IMR-90 (cell line): ENCODE measurements at regions not wholly inside any gene's neighbourhood (a gene's known extent, or its start where the extent isn't known, plus 50 kb on each side); places are given as distances from the start of the nearest gene placed in this dataset.

Experiments
- ATAC-seq: fragments of 200-7000 bp; cut with Tn5 transposase; 2 replicates; pipeline ENCODE4 v1.9.1; 2020; ENCODE audit warnings: low read depth, mild to moderate bottlenecking, moderate library complexity
- BruUV-seq: library from RNA; stranded (reverse); fragments of 400-500 nt; replicated peaks from 2 replicates; lab custom pipeline; 2021; lab: Mats Ljungman, UMichigan
- CTCF ChIA-PET: fragments of 300-600 bp; formaldehyde crosslinking; extraction: SDS; loops from one replicate; lab custom pipeline; 2021; ENCODE audit warnings: antibody characterized with exemption; lab: Yijun Ruan, JAX
- POLR2A ChIA-PET: fragments of 300-600 bp; sonication (Branson Sonifier 250); formaldehyde crosslinking; loops from one replicate; lab custom pipeline; 2022; ENCODE audit warnings: antibody characterized with exemption; ENCODE audit not compliant: unreplicated experiment; lab: Charles Lee
- DNase-seq: peaks from one replicate; pipeline ENCODE4 v3.0.0; 2013
- H2AFZ ChIP-seq: replicated peaks from 2 replicates; pipeline ENCODE3; 2013; ENCODE audit warnings: low read length, mild to moderate bottlenecking; ENCODE audit not compliant: poor library complexity
- H2AK5ac ChIP-seq: 2 replicates; pipeline ENCODE4 v1.6.1; 2013; ENCODE audit warnings: low read depth, low read length, inconsistent platforms
- H2AK9ac ChIP-seq: replicated peaks from 2 replicates; pipeline ENCODE3; 2013; ENCODE audit warnings: mild to moderate bottlenecking, low read depth, low read length, moderate library complexity; ENCODE audit not compliant: poor library complexity
- H2BK120ac ChIP-seq: 2 replicates; pipeline ENCODE4 v1.6.1; 2013; ENCODE audit warnings: low read depth, low read length, inconsistent platforms
- H2BK15ac ChIP-seq: 3 replicates; pipeline ENCODE4 v1.6.1; 2013; ENCODE audit warnings: low read depth, low read length, inconsistent platforms
- H2BK20ac ChIP-seq: 2 replicates; pipeline ENCODE4 v1.6.1; 2013; ENCODE audit warnings: low read depth, mild to moderate bottlenecking, inconsistent platforms, low read length, moderate library complexity
- H2BK5ac ChIP-seq: 2 replicates; pipeline ENCODE4 v1.6.1; 2013; ENCODE audit warnings: mild to moderate bottlenecking, low read depth, low read length, inconsistent platforms; ENCODE audit not compliant: poor library complexity, severe bottlenecking
- H3K14ac ChIP-seq: replicated peaks from 2 replicates; pipeline ENCODE4 v1.6.1; 2013; ENCODE audit warnings: low read depth, low read length, inconsistent platforms
- H3K18ac ChIP-seq: 2 replicates; pipeline ENCODE4 v1.6.1; 2013; ENCODE audit warnings: low read depth, low read length, control low read depth
- H3K23ac ChIP-seq: 2 replicates; pipeline ENCODE4 v1.6.1; 2013; ENCODE audit warnings: low read depth, low read length, inconsistent platforms
- H3K27ac ChIP-seq: 2 replicates; pipeline ENCODE4 v1.5.1; 2013; ENCODE audit warnings: mild to moderate bottlenecking, control low read depth, low read length; ENCODE audit not compliant: insufficient read depth
- H3K27me3 ChIP-seq: 2 replicates; pipeline ENCODE4 v1.6.1; 2013; ENCODE audit warnings: low read length; ENCODE audit not compliant: control insufficient read depth, insufficient read depth
- H3K36me3 ChIP-seq: 2 replicates; pipeline ENCODE4 v1.6.1; 2013; ENCODE audit warnings: low read length, mixed read lengths; ENCODE audit not compliant: control insufficient read depth, insufficient read depth
- H3K4ac ChIP-seq: 2 replicates; pipeline ENCODE4 v1.6.1; 2013; ENCODE audit warnings: low read depth, low read length, inconsistent platforms
- H3K4me1 ChIP-seq: 2 replicates; pipeline ENCODE4 v1.6.1; 2013; ENCODE audit warnings: low read length, mixed read lengths; ENCODE audit not compliant: control insufficient read depth, insufficient read depth
- H3K4me2 ChIP-seq: 2 replicates; pipeline ENCODE4 v1.6.1; 2013; ENCODE audit warnings: low read depth, mild to moderate bottlenecking, control low read depth, low read length, moderate library complexity
- H3K4me3 ChIP-seq: 2 replicates; pipeline ENCODE4 v1.5.1; 2013; ENCODE audit warnings: low read depth, mild to moderate bottlenecking, control low read depth, low read length, moderate library complexity; ENCODE audit not compliant: insufficient read depth
- H3K56ac ChIP-seq: 2 replicates; pipeline ENCODE4 v1.6.1; 2013; ENCODE audit warnings: low read length, inconsistent platforms; ENCODE audit not compliant: insufficient read depth; ENCODE audit errors: extremely low read depth
- H3K79me1 ChIP-seq, 2 experiments: 2 replicates each; pipeline ENCODE4 v1.6.1; 2013; ENCODE audit warnings: low read length in 2 of 2, inconsistent platforms in 1 of 2, low read depth in 1 of 2
- H3K9ac ChIP-seq: 2 replicates; pipeline ENCODE4 v1.6.1; 2013; ENCODE audit warnings: low read depth, low read length, control low read depth
- H3K9me1 ChIP-seq: 2 replicates; pipeline ENCODE4 v1.6.1; 2013; ENCODE audit warnings: low read length, inconsistent platforms; ENCODE audit not compliant: insufficient read depth
- H3K9me3 ChIP-seq: 2 replicates; pipeline ENCODE4 v1.6.1; 2013; ENCODE audit warnings: low read length; ENCODE audit not compliant: control insufficient read depth, insufficient read depth
- H4K20me1 ChIP-seq: 2 replicates; pipeline ENCODE4 v1.6.1; 2013; ENCODE audit warnings: low read length, inconsistent platforms; ENCODE audit not compliant: insufficient read depth
- H4K5ac ChIP-seq: 2 replicates; pipeline ENCODE4 v1.6.1; 2013; ENCODE audit warnings: mild to moderate bottlenecking, low read depth, low read length, control low read depth
- H4K8ac ChIP-seq, 2 experiments: 2 replicates each; pipeline ENCODE4 v1.6.1; 2013; ENCODE audit warnings: low read depth in 2 of 2, low read length in 2 of 2, control low read depth in 1 of 2, inconsistent platforms in 1 of 2
- H4K91ac ChIP-seq: 2 replicates; pipeline ENCODE4 v1.6.1; 2013; ENCODE audit warnings: low read depth, low read length, inconsistent platforms; ENCODE audit not compliant: insufficient read depth
- BHLHE40 ChIP-seq: fragments of 150-350 bp; IDR thresholded peaks from 2 replicates; pipeline ENCODE4 v1.6.1; 2016; ENCODE audit warnings: mild to moderate bottlenecking, low read depth, low read length
- CHD1 ChIP-seq: IDR thresholded peaks from 2 replicates; pipeline ENCODE4 v1.6.1; 2012; ENCODE audit warnings: low read depth, low read length, improper control_type of control experiment
- FOS ChIP-seq: fragments of 150-350 bp; IDR thresholded peaks from 2 replicates; pipeline ENCODE4 v1.6.1; 2016; ENCODE audit warnings: low read depth, low read length
- MAFK ChIP-seq: IDR thresholded peaks from 2 replicates; pipeline ENCODE4 v1.6.1; 2012; ENCODE audit warnings: low read depth, low read length, improper control_type of control experiment
- MXI1 ChIP-seq: IDR thresholded peaks from 2 replicates; pipeline ENCODE4 v1.6.1; 2012; ENCODE audit warnings: low read depth, mild to moderate bottlenecking, low read length, moderate library complexity, borderline replicate concordance
- NFE2L2 ChIP-seq: fragments of 150-350 bp; IDR thresholded peaks from 2 replicates; pipeline ENCODE4 v1.6.1; 2016; ENCODE audit warnings: low read depth, mild to moderate bottlenecking, low read length
- POLR2A ChIP-seq: IDR thresholded peaks from 2 replicates; pipeline ENCODE4 v1.6.1; 2012; ENCODE audit warnings: mild to moderate bottlenecking, low read depth, low read length
- RAD21 ChIP-seq: IDR thresholded peaks from 2 replicates; pipeline ENCODE4 v1.6.1; 2012; ENCODE audit warnings: low read length, improper control_type of control experiment
- RCOR1 ChIP-seq: IDR thresholded peaks from 2 replicates; pipeline ENCODE4 v1.6.1; 2012; ENCODE audit warnings: mild to moderate bottlenecking, low read length, improper control_type of control experiment; ENCODE audit not compliant: insufficient replicate concordance
- RFX5 ChIP-seq: IDR thresholded peaks from 2 replicates; pipeline ENCODE4 v1.8.0; 2012; ENCODE audit warnings: low read depth, mild to moderate bottlenecking, low read length, moderate library complexity
- WGBS, 2 experiments: methylation state at CpG; one replicate each; pipeline versions ENCODE4 v1.1.5 to v1.1.7; 2013; ENCODE audit warnings: missing lambda C conversion rate in 2 of 2; ENCODE audit not compliant: insufficient read length in 1 of 2; ENCODE audit errors: extremely low coverage in 2 of 2; 5-methylcytosine and 5-hydroxymethylcytosine counted together
- dilution Hi-C: fragments of 300-500 bp; cut with HindIII; formaldehyde crosslinking; loops from one replicate; pipeline ENCODE4 v1.14.3; 2018; ENCODE audit warnings: low sequenced_read_pairs; ENCODE audit not compliant: unreplicated experiment
- in situ Hi-C: fragments of 300-500 bp; cut with MboI; formaldehyde crosslinking; loops from 3 replicates; pipeline ENCODE4 v1.14.3; 2019; ENCODE audit warnings: low sequenced_read_pairs, inconsistent platforms, mixed read lengths
- intact Hi-C: fragments of 100-400 bp; cut with micrococcal nuclease; formaldehyde crosslinking; loops from 2 replicates; pipeline ENCODE4 v1.10.0; 2022
- TF ChIP-seq, protein P1 (sequence below): fragments of 150-350 bp; IDR thresholded peaks from 2 replicates; pipeline ENCODE4 v1.6.1; 2016; ENCODE audit warnings: low read depth, mild to moderate bottlenecking, low read length, moderate library complexity, borderline replicate concordance

DNA sequence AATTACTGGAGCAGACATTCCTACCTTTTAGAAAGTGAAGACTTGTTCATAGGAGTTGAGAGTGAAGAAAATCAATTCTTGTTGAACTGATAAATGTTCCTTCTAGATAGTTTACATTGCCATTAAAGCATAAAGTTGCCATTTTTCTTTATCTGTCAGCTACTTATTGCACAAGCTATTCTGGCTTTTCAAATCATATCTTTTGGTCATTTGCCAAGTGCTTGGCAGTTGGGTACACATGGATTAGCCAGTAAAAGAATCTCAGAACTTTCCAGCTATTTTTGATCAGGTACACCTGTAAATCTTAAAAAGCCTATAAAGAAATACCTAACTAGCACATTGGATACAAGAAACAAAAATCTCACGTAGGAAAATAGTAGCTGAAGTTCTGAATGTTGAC is 56.4 kb upstream of the PNPLA4 start:
- intact Hi-C loops, result no loop called here
- H4K5ac ChIP-seq, result no peak overlapping the region
- H4K20me1 ChIP-seq, result no peaks in the 10 kb centered on the region
- no CpG with 5 or more reads among the region's 1 CpG for WGBS, 2 experiments
- H3K9me1 ChIP-seq, result no peaks in the 10 kb centered on the region
- no TSS peak for BruUV-seq
- dilution Hi-C loops, result no loop called here
- H3K36me3 ChIP-seq, result no peaks in the 10 kb centered on the region
- no peak overlapping the region for H3K27ac ChIP-seq
- no peak overlapping the region for H3K4me3 ChIP-seq
- H2BK120ac ChIP-seq, result no peak overlapping the region
- no peak overlapping the region for H2BK20ac ChIP-seq
- H2AK5ac ChIP-seq, result no peak overlapping the region
- in situ Hi-C loops, result no loop called here
- H2AK9ac ChIP-seq, result no peak overlapping the region
- H3K4me1 ChIP-seq, result no peaks in the 10 kb centered on the region
- no peak overlapping the region for H3K18ac ChIP-seq
- ChIA-PET CTCF (no interaction called here), POLR2A (no interaction called here)
- H3K27me3 ChIP-seq, result no peaks in the 10 kb centered on the region
- no peak overlapping the region for H3K14ac ChIP-seq
- no peak overlapping the region for H2BK5ac ChIP-seq
- no peak for DNase-seq
- no peak overlapping the region for H4K91ac ChIP-seq
- no peak for ATAC-seq
- H2BK15ac ChIP-seq, result no peak overlapping the region
- no peak overlapping the region for H3K56ac ChIP-seq
- H2AFZ ChIP-seq, result no peak overlapping the region
- H3K4ac ChIP-seq, result no peak overlapping the region
- H3K79me1 ChIP-seq, result no peaks in the 10 kb centered on the region
- TF ChIP-seq FOS (no peak), RAD21 (no peak), MXI1 (no peak), BHLHE40 (no peak), POLR2A (no peak), CHD1 (no peak), RFX5 (no peak), NFE2L2 (no peak), RCOR1 (no peak), MAFK (no peak)
- TF ChIP-seq, protein P1, sequence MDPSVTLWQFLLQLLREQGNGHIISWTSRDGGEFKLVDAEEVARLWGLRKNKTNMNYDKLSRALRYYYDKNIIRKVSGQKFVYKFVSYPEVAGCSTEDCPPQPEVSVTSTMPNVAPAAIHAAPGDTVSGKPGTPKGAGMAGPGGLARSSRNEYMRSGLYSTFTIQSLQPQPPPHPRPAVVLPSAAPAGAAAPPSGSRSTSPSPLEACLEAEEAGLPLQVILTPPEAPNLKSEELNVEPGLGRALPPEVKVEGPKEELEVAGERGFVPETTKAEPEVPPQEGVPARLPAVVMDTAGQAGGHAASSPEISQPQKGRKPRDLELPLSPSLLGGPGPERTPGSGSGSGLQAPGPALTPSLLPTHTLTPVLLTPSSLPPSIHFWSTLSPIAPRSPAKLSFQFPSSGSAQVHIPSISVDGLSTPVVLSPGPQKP, result no peak
- H4K8ac ChIP-seq, result no peak overlapping the region
- H3K23ac ChIP-seq, result no peak overlapping the region
- no peak overlapping the region for H3K9ac ChIP-seq
- no peak overlapping the region for H3K4me2 ChIP-seq
- no peaks in the 10 kb centered on the region for H3K9me3 ChIP-seq
